Stimulated activated CD8-positive, alpha-beta memory T cell treated with anti-CD3 and anti-CD28 coated beads, Interleukin-7, amount 100 ng/mL, for 48 hours (primary cell): ENCODE measurements at regions not wholly inside any gene's neighbourhood (a gene's known extent, or its start where the extent isn't known, plus 50 kb on each side); places are given as distances from the start of the nearest gene placed in this dataset.
"Not testable (repeated sequence)": the region's sequence is repeated elsewhere in the genome, so short reads cannot be mapped to it uniquely, and the experiment has no call there.

Experiments used
- DNase-seq, 2 donors: peaks; one replicate each; pipeline ENCODE4 v3.0.0-alpha.2; 2020; ENCODE audit warnings: low read depth in 1 of 2; ENCODE audit errors: extremely low read depth in 1 of 2

DNA sequence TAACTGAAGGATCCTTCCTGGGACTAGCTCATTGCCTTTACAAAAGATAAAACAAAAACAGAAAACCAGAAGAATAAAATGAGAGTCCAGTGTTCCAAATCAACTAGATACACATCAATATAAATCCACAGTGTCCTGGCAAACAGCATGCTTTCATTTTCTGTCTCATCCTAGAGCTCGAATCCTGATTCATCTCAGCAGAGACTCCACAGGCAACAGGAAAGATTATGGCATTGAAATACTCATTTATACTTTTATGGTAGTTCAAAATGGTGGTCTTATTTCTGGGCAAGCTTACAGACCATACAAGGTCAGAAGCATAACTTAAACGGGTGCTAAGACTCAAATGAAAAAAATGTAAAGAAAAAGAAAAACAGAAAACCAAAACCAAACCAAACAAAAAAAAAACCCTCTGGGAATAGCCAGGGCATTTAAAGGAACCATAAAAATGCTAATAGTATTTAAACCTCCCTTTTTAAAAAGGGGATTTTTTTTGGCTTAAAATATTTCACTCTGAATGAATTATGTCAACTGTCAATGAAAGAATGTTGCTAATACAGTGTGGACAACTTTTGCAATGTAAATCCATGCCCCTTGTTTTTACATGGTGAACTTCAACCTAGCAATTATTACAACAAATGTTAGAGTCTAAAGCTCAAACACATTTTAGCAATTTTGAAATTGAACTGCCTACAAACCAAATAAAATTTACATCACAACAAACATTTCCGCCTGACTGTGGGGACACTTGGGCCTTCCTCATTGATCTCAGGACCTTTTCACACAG lies 57.9 kb downstream of the GPR101 start:
- no peak for DNase-seq

DNA sequence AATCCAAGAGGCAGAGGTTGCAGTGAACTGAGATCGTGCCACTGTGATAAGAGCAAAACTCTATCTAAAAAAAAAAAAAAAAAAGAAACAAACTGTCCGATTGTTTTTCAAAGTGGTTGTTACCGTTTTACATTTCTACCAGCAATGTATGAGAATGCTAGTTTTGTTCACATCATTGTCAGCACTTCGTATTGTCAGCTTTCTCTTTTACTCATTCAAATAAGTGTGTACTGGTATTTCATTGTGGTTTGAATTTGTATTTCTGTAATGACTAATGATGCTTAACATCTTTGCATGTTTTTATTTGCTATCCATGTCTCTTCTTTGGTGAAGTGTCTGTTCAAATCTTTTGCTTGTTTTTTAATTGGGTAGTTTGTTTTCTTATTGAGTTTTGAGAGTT lies 65.8 kb downstream of the GPR101 start:
- DNase-seq: no peak

DNA sequence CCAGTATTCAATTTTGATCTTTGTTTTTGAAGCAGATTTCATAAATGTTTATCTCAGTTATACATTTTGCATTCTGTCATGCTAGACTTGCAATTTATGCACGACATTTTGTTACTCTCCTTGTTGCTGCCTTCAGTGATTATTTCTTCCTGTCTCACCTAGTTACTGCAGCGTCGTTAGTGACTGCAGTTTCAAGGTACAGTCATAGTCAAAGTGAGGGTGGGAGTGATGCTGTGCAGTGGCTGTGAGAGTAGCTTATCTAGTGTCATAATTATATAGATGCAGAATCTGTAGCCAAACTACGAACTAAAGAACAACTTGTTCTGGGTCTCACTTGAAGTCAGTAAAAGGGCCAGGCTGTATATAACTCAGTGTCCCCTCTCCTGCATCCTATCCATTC lies 69.8 kb downstream of the GPR101 start:
- DNase-seq: no peak

DNA sequence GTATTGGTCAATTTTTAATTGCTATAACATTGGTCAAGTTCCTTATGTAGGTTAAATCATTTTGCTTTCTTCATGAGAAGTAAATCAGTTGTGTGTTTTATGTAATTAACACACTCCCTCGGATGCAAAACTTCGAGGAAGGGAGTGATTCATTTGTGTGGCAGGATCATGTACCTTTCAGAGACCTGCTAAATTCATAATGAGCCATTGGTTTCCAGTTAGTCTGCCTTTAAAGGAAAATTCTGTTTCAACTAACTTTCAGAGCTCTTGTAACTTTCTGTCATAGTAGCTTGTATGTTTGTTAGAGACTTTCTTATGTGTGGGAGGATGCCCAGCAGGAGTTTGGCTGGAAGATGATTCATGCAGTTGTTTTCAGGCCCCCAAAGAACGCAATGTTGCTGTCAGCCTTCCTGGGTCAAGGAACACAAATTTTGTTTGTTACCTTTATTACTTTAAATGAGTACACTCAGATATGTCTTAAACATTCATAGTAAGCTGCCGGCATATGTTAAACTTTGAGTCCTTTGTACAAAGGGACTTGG lies 72.1 kb downstream of the GPR101 start:
- DNase-seq: no peak

DNA sequence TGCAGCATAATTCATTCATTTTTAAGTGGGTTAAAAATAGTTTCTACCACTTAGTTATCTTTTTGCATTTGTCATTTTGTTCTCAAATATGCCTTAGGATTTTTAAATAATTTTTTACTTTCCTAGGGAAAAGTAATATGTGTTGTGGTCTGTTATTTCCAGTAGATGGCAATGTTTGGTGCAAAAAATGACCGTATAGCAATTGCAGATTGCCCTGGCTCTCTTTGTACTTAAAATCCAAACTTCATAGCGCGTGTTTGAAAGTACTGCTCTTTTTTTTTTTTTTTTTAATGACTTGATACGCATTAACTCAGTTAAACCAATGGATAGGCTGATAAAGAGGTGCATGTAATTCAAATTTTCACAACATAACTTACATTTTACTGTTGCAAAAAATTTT lies 74.4 kb upstream of the RBMX start:
- DNase-seq: no peak

DNA sequence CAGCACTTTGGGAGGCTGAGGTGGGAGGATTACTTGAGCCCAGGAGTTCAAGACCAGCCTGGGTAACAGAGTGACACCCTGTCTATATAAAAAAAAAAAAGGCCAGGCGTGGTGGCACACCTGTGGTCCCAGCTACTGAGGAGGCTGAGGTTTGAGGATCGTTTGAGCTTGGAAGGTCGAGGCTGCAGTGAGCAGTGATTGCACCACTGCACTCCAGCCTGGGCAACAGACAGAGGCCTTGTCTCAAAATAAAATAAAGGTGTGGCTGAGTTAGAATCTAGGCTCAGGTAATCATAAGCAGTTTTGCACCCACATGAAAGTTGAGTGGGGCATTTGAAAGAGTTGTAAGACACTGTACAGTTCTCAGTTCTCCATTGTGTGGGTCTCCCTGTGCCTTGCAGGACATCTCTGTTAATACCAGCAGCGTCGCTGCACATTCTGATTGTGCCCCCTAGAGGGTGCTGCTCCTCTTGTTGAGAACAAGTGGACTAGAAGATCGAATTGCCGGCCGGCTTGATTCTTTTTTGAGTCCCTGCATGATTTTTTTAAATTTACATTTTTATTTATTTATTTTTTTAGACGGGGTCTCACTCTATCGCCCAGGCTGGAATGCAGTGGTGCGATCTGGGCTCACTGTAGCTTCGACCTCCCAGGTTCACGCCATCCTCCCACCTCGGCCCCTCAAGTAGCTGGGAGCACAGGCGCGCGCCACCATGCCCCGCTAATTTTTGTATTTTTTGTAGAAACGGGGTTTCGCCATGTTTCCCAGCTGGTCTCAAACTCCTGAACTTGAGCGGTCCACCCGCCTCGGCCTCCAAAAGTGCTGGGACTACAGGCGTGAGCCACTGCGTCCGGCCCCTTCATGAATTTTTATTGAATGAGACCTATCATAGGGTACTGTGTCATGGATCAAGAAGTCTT lies 73.6 kb upstream of the RBMX start:
- DNase-seq: peak; percentile 24 to 34

DNA sequence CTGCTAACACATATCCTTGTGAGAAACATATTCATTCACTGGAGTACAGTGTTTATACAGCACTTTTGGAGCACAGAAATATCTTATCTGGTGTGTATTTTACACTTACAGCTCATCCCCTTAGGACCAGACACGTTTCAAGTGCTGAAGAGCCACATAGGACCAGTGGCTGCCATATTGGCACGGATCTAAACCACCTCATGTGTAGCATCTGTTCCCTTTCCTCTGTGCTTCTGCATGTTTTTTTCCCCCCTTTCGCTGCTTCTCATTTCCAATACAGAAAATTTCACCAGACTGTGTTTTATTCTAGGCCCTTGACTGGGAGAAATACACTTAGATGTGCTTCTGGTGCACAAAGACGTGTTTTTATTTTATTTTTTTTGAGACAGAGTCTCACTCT lies 69.7 kb upstream of the RBMX start:
- DNase-seq: no peak

DNA sequence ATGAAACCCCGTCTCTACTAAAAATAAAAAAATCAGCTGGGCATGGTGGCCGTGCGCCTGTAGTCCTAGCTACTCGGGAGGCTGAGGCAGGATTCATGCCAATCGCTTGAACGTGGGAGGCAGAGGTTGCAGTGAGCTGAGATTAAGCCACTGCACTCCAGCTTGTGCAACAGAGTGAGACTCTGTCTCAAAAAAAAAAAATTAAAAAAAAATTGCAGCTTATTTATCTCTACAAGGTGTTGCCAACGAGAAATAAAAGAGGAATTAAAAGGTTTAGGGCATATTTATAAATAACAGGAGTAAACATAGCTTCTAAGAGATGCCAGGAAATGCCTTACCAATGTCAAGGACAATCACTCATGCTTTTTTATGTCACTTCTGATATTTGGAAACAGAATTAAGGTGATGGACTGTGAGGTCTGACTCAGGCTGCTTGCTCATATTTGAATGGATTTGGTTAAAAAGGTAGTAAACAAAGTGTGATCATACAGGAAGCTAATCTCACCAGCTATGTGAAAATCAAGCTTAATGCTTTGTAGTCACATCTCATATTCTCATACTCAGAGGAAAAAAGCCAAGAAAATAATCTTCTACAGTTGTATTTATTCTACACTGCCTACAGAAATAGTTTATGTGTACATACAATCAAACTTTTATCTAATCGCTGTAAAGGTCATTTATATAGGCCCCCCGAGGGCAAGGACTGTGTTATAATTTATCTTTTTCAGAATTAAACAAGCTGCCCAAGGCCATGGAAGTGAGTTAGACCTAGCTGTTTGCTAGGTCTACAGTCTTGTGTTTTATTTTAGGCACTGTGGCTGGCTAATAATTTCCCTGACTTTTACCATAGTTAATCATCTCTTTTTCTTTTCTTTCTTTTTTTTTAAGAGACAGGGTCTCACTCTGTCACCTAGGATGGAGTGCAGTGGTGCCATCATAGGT lies 61.1 kb upstream of the RBMX start:
- DNase-seq: no peak

DNA sequence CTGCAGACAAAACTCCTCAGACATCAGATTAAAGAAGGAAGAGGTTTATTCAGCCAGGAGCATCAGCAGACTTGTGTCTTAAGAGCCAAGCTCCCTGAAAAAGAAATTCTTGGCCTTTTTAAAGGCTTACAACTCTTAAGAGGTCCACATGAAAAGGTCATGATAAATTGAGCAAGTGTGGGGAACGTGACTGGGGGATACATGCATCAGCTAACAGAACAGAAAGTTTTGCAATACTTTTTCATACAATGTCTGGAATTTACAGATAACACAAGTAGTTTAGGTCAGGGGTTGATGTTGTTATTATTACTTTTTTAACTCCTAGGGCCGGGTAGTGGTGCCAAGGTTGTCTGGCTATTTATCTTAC lies 55.6 kb upstream of the RBMX start:
- no peak for DNase-seq

DNA sequence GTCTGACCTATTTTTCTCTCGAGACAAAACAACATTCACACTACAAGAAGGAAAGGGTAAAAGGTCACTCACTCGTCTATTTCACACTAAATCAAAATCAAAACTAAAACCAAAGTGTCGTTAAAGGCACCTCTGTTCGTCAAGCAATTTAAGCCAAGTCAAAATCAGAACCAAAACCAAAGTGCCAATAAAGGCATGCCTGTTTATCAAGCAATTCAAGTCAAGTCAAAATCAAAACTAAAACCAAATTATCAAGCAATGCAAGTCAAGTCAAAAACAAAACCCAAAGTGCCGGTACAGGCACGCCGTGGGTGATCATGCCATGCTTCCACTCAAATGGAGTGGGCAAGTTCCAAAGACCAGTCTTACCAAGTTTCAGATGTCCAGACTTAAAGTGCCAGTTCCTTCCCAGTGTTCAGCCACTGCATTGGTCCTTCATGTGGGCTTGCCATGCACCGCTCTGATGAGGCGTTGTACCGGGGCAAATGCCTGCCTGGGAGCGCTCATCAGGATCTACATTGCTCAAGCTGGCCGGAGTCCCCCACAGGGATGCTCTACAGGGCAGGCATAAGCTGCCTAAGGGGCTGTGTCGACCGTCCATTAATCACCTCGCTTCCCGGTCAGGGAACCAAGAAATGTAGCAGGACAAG lies 55.1 kb upstream of the RBMX start:
- not testable (repeated sequence) for DNase-seq

DNA sequence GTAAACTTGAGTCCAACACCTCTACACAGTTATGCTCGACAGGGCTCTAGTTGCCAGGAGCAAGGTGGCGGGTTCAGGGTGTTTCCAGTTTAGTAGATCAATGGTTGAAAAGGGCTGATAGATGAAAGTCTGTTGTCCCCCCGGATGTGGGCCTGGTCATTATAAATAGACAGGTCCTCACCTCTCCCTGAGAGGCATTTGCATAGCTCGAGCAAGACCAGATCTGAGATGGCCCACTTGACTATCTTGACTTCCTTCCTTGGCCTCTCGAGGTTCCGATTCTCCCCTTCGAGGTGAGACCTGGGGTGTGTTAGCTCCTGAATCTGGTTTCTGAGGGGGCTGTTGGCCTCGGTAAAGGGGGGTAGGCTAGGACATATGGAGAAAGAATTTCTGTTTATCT lies 54.1 kb upstream of the RBMX start:
- not testable (repeated sequence) for DNase-seq

DNA sequence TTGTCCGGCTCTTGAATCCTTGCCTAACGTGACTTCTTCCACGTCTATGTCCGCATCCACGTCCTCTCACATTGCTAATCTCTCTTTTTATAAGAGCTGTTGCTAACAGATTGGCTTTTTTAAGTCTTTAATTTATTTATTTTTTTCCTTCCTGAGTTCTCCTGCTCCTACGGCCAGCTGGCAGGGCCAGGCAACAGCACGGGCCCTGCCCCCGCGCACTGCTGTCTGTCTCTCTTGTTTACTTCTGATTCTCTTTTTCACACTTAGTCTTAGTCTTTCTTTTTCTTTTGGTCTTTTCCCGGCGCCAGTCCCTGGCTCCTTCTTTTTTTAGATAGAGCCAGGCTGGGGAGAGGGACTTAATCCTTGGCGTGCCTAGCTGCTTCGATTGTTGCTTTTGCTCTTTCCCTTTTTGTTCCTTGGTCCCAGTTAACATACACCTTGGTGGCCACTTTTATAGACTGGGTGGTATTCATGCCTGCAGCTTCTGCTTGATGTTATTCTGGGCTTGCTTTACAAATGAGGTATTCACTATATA lies 53.2 kb upstream of the RBMX start:
- no peak for DNase-seq

DNA sequence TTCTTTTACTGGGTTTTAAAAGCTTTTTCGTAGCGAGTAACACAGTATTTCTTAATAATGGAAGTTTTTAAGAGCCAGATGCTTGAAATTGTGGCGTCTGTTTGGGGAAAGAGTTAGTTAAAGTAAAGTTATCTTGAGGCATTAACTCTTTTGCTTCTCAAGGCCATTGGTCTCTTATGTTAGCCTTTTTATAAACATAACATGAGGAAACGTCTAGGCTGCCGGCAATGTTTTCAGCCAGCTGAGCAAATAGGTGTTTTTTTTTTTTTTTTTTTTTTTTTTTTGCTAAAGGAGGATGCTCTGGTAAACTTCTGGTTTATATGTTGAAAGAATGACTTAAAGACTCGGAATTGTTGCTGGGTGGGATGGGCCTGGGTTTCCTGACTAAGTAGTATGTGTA lies 51.1 kb upstream of the RBMX start:
- no peak for DNase-seq
